Medulla oblongata (tissue), 1 donor: ENCODE measurements at regions not wholly inside any gene's neighbourhood (a gene's known extent, or its start where the extent isn't known, plus 50 kb on each side); places are given as distances from the start of the nearest gene placed in this dataset.

Experiments
- DNase-seq: peaks from one replicate; pipeline ENCODE4 v3.0.0-alpha.2; 2015; ENCODE audit errors: extremely low spot score

- DNase-seq, result no peak
Observed at GRCh38 chr3:18295171-18295920, 129.8 kb downstream of the SATB1 start.

- no peak for DNase-seq
Observed at GRCh38 chr3:18290157-18290556, 135.0 kb downstream of the SATB1 start.

- no peak for DNase-seq
Observed at GRCh38 chr3:18288243-18288642, 136.9 kb downstream of the SATB1 start.

- DNase-seq, result no peak
Observed at GRCh38 chr3:18284716-18285115, 140.4 kb downstream of the SATB1 start.

- DNase-seq, result no peak
Observed at GRCh38 chr3:18283680-18284079, 141.5 kb downstream of the SATB1 start.

GRCh38 chr3:18282507-18282906 lies 142.6 kb downstream of the SATB1 start:
- DNase-seq, result peak; percentile 63

GRCh38 chr3:18279226-18279737 lies 145.9 kb downstream of the SATB1 start:
- no peak for DNase-seq

GRCh38 chr3:18264853-18265252 lies 160.3 kb downstream of the SATB1 start:
- no peak for DNase-seq

GRCh38 chr3:18264361-18264760 lies 160.8 kb downstream of the SATB1 start:
- DNase-seq, result no peak

- DNase-seq, result no peak
Observed at GRCh38 chr3:18258492-18258891, 166.6 kb downstream of the SATB1 start.

GRCh38 chr3:18252578-18252977 lies 172.6 kb downstream of the SATB1 start:
- DNase-seq, result no peak

- DNase-seq, result no peak
Observed at GRCh38 chr3:18250991-18251390, 174.1 kb downstream of the SATB1 start.

- DNase-seq, result no peak
Observed at GRCh38 chr3:18249126-18249525, 176.0 kb downstream of the SATB1 start.

GRCh38 chr3:18247776-18248310 lies 177.3 kb downstream of the SATB1 start:
- no peak for DNase-seq

- DNase-seq, result no peak
Observed at GRCh38 chr3:18247139-18247695, 177.9 kb downstream of the SATB1 start.

GRCh38 chr3:18246336-18247060 lies 178.6 kb downstream of the SATB1 start:
- DNase-seq, result no peak

GRCh38 chr3:18245721-18246120 lies 179.4 kb downstream of the SATB1 start:
- no peak for DNase-seq

GRCh38 chr3:18241837-18242236 lies 183.3 kb downstream of the SATB1 start:
- DNase-seq, result no peak

- no peak for DNase-seq
Observed at GRCh38 chr3:18239674-18240073, 185.5 kb downstream of the SATB1 start.

- DNase-seq, result no peak
Observed at GRCh38 chr3:18238746-18239331, 186.3 kb downstream of the SATB1 start.

- DNase-seq, result no peak
Observed at GRCh38 chr3:18238332-18238731, 186.8 kb downstream of the SATB1 start.
